Brain microvascular endothelial cell (primary cell): ENCODE measurements at regions not wholly inside any gene's neighbourhood (a gene's known extent, or its start where the extent isn't known, plus 50 kb on each side); places are given as distances from the start of the nearest gene placed in this dataset.

ENCODE experiments used
- DNase-seq: peaks from one replicate; pipeline ENCODE4 v3.0.0-alpha.2; 2020
- H3K27ac ChIP-seq: fragments of 250-450 bp; sonication (Bioruptor Pico); 2 replicates; pipeline ENCODE4 v1.5.1; 2020; ENCODE audit warnings: mild to moderate bottlenecking, moderate library complexity
- H3K27me3 ChIP-seq: fragments of 250-450 bp; sonication (Bioruptor Pico); replicated peaks from 2 replicates; pipeline ENCODE4 v1.5.1; 2020; ENCODE audit warnings: mild to moderate bottlenecking
- H3K36me3 ChIP-seq: fragments of 250-450 bp; sonication (Bioruptor Pico); replicated peaks from 2 replicates; pipeline ENCODE4 v1.5.1; 2020; ENCODE audit warnings: mild to moderate bottlenecking
- H3K4me3 ChIP-seq: 2 replicates; pipeline ENCODE4 v1.5.1; 2011; ENCODE audit warnings: low read depth, mild to moderate bottlenecking, control low read depth, low read length, moderate library complexity
- in situ Hi-C: cut with HindIII; loops from 2 replicates; pipeline ENCODE4 v1.10.0; 2017; ENCODE audit warnings: low sequenced_read_pairs, low pct_ligation_motif_present
- TF ChIP-seq, protein P1 (sequence below): IDR thresholded peaks from 2 replicates; pipeline ENCODE4 v1.5.1; 2011; ENCODE audit warnings: low read depth, mild to moderate bottlenecking, moderate library complexity, low read length, control low read depth, inconsistent platforms; ENCODE audit errors: missing control alignments

DNA sequence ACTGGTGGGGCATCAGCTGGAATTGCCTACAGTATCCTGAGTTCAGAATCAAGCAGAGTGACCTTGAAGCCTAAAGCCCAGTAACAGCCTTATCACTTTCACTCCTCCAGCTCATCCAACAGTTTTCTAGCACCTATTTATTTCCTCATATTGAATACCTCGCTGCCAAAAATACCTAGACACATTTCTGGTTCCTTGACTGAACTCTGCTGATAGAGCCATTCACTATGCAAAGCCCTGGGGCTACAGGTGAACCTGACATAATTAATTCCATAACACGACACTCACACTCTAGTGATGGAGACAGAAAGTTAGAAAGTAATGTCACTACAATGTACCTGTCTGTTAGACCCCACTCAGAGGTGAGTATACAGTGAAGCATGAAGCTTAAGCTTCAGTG is 149.0 kb upstream of the STX18 start:
- no peak overlapping the region for H3K27ac ChIP-seq
- H3K27me3 ChIP-seq: no peaks in the 10 kb centered on the region
- in situ Hi-C loops: no loop called here
- H3K4me3 ChIP-seq: no peak overlapping the region
- H3K36me3 ChIP-seq: no peaks in the 10 kb centered on the region
- TF ChIP-seq, protein P1, sequence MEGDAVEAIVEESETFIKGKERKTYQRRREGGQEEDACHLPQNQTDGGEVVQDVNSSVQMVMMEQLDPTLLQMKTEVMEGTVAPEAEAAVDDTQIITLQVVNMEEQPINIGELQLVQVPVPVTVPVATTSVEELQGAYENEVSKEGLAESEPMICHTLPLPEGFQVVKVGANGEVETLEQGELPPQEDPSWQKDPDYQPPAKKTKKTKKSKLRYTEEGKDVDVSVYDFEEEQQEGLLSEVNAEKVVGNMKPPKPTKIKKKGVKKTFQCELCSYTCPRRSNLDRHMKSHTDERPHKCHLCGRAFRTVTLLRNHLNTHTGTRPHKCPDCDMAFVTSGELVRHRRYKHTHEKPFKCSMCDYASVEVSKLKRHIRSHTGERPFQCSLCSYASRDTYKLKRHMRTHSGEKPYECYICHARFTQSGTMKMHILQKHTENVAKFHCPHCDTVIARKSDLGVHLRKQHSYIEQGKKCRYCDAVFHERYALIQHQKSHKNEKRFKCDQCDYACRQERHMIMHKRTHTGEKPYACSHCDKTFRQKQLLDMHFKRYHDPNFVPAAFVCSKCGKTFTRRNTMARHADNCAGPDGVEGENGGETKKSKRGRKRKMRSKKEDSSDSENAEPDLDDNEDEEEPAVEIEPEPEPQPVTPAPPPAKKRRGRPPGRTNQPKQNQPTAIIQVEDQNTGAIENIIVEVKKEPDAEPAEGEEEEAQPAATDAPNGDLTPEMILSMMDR: no peak
- no peak for DNase-seq

DNA sequence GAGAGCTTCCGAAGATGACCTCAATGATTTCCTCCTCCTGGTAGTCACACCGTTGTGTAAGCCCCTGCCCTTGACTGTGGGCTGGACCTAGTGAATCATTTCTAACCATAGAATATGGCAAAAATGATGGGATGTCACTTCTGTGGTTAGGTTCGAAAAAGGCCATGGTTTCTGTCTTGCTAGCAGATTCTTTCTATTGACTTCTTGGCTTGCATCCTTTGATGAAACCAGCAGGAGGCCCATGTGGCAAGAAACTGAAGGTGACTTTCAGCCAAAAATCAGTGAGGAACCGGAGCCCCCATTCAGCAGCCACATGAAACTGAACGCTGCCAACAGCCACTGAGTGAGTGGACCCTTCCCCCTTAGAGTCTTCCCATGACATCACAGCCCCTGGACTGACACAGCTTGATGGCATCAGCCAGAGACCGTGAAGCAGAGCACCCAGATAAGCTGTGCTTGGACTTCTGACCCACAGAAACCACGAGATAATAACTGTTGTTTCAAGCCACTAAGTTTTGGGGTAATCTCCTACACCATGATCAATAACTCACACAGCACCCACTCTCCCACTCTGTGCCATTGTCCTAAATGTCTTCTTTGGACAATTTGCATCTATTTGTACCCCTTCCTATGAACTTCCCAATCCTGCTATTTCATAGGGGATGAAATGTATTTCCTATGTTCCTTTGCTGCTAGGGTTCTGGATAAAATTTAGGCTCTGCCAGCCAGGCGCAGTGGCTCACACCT is 148.0 kb upstream of the STX18 start:
- no peak for DNase-seq
- no peak overlapping the region for H3K4me3 ChIP-seq
- H3K27ac ChIP-seq: no peak overlapping the region
- TF ChIP-seq, protein P1: peak; percentile 14
- in situ Hi-C loops: no loop called here
- no peaks in the 10 kb centered on the region for H3K27me3 ChIP-seq
- no peaks in the 10 kb centered on the region for H3K36me3 ChIP-seq

DNA sequence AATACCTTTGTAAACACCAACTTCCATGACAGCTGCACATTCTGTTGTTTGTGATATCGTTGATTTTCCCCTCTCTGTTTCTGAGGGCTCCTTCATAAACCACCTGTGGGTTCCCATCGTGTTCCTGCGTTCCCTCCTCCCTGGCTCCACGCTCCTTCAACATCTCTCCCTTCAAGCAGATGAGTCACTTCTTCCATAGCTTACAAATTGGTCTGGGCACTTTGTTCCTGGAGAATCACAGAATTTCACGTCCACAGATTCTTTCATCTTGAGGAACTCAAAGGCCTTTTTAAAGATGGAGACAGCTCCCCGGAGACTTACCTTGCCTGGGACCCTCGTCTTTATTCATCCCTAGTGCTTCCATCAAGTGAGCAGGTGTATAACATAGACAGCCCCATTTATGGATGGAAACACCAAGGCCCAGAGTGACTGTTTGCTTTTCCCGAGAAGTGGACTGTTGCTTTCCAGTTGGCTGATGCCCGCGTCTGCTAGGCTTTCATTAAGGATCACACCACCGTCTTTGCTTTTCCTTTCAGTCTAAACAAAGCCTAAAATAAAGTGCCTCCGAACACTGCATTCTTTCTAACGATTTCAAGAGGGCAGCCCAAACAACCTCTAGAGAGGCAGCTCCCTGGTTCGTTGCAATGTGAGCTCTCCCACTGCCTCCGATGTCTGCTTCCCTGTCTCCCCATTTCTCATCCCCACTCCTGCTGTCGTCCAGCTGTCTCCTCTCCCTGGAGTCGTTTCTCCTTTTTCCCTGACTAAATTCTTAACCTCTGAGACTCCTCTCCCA is 146.3 kb upstream of the STX18 start:
- Histone ChIP-seq H3K36me3 (no peaks in the 10 kb centered on the region), H3K27ac (no peak overlapping the region), H3K27me3 (no peaks in the 10 kb centered on the region), H3K4me3 (no peak overlapping the region)
- DNase-seq: no peak
- TF ChIP-seq, protein P1: no peak
- in situ Hi-C loops: no loop called here

DNA sequence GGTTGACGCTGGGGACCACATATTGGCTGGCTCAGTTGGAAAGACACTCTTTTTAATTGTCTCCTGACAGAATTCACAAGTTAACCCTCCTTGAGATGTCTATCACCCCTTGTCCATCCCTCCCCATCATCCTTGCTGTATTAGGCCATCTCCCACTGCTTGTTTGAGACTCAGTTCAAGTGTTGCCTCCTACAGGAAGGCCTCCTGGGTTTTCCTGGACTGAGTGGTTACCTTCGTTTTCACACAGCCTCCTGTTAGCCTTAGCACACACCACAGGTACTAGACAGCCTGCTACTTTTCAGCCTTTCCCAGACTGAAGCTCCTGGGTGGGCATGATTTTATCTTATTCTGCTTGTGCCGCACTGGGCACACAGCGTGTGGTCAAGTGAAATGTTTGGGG is 145.3 kb upstream of the STX18 start:
- in situ Hi-C loops: no loop called here
- TF ChIP-seq, protein P1: no peak
- H3K36me3 ChIP-seq: no peaks in the 10 kb centered on the region
- DNase-seq: no peak
- H3K4me3 ChIP-seq: no peak overlapping the region
- no peak overlapping the region for H3K27ac ChIP-seq
- H3K27me3 ChIP-seq: no peaks in the 10 kb centered on the region

DNA sequence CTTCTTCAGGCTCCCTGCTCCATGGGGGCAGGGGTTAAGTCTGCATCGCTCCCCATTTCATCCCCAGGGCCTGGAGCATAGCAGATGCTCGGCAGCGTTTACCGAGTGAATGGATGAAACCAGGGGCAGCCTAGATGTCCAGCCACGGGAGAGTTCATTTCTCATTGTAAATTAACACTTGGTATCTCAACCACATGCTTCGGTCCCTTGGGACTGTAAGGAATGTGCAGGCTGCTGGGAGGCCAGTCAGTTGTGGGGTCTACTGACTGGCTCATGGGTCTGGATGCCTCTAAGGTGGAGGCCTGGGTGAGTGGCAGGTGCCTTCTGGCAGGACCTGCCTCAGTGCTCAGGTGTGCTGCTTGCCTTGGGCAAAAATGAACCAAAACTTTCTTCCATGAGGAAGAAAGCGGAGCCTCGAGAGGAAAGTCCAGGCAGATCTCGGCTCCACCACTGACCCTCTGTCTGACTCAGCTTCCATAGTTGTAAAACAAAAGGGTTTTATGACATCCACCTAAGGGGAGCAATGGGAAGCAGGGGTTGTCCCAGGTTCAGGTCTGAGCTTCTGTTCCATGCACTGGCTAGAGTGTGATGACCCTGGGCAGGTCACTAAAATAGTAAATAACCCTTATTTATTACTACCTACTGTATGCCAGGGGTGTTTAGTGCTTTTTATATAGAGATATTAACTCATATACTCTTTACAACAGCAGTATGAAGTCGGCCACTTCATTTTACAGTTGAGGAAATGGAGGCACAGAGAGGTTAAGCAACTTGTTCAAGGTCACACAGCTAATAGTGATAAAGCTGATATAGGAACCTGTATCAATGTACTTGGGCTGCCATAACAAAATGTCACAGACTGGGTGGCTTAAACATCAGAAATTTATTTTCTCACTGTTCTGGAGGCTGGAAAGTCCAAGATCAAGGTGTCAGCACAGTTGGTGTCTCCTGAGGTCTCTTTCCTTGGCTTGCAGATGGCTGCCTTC is 144.3 kb upstream of the STX18 start:
- TF ChIP-seq, protein P1: no peak
- no peak for DNase-seq

More for the DNA sequence above, 144.3 kb upstream of the STX18 start:
- no peaks in the 10 kb centered on the region for H3K27me3 ChIP-seq
- H3K36me3 ChIP-seq: no peaks in the 10 kb centered on the region
- in situ Hi-C loops: no loop called here
- H3K4me3 ChIP-seq: no peak overlapping the region
- H3K27ac ChIP-seq: no peak overlapping the region
